Thyroid gland (tissue), 4 donors: ENCODE measurements at regions not wholly inside any gene's neighbourhood (a gene's known extent, or its start where the extent isn't known, plus 50 kb on each side); places are given as distances from the start of the nearest gene placed in this dataset.

Source experiments
- POLR2A ChIP-seq, 2 donors: fragments of 450-650 bp; IDR thresholded peaks; one replicate each; pipeline ENCODE4 v1.6.1; 2017; ENCODE audit warnings: antibody characterized with exemption in 2 of 2, mild to moderate bottlenecking in 2 of 2, moderate library complexity in 1 of 2
- TF ChIP-seq, protein P1 (sequence below), 6 experiments: fragments of 200-600 bp in 3 of 6; fragments of 450-650 bp in 3 of 6; sonication (generic) in 3 of 6; IDR thresholded peaks; one replicate each; pipeline ENCODE4 v1.5.1; 2016 to 2019; ENCODE audit warnings: antibody characterized with exemption in 6 of 6, mild to moderate bottlenecking in 2 of 6, inconsistent platforms in 1 of 6, moderate library complexity in 1 of 6

DNA sequence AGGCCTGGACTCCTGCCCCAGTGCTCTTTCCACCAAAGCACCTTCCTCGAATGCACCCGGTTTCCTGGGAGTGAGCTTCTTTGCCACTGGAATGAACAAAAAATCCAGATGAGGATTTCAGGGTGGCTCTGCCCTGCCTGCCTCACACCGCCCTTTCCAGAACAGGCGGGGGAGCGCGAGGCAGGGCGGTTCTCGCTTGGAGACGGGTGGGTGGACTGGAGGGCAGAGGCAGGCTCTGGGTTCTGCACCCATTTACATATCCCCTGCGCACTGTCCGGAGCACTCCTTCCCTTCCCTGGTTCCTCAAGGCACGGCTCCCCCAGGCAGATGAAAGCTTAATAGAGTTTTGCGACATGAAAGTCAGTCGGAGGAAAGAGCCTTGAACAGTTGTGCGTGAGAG, 69.7 kb upstream of the DLK1 start:
- TF ChIP-seq, protein P1, sequence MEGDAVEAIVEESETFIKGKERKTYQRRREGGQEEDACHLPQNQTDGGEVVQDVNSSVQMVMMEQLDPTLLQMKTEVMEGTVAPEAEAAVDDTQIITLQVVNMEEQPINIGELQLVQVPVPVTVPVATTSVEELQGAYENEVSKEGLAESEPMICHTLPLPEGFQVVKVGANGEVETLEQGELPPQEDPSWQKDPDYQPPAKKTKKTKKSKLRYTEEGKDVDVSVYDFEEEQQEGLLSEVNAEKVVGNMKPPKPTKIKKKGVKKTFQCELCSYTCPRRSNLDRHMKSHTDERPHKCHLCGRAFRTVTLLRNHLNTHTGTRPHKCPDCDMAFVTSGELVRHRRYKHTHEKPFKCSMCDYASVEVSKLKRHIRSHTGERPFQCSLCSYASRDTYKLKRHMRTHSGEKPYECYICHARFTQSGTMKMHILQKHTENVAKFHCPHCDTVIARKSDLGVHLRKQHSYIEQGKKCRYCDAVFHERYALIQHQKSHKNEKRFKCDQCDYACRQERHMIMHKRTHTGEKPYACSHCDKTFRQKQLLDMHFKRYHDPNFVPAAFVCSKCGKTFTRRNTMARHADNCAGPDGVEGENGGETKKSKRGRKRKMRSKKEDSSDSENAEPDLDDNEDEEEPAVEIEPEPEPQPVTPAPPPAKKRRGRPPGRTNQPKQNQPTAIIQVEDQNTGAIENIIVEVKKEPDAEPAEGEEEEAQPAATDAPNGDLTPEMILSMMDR (IDR thresholded peaks at IDR 0.05) = no peak
- TF ChIP-seq POLR2A (IDR thresholded peaks at IDR 0.05) = no peak
